GM06990 (cell line): ENCODE measurements at regions not wholly inside any gene's neighbourhood (a gene's known extent, or its start where the extent isn't known, plus 50 kb on each side); places are given as distances from the start of the nearest gene placed in this dataset.

Source experiments
- DNase-seq: peaks from one replicate; pipeline ENCODE4 v3.0.0-alpha.2; 2011; ENCODE audit not compliant: insufficient read length; ENCODE audit errors: extremely low read depth
- H3K27me3 ChIP-seq: replicated peaks from 2 replicates; pipeline ENCODE4 v1.6.0; 2011; ENCODE audit warnings: low read length; ENCODE audit not compliant: control insufficient read depth, insufficient read depth
- H3K36me3 ChIP-seq: 2 replicates; pipeline ENCODE4 v1.5.1; 2011; ENCODE audit warnings: low read length; ENCODE audit not compliant: control insufficient read depth, insufficient read depth
- H3K4me3 ChIP-seq: replicated peaks from 2 replicates; pipeline ENCODE4 v1.5.1; 2011; ENCODE audit warnings: low read depth, mild to moderate bottlenecking, control low read depth, low read length
- CTCF ChIP-seq: IDR thresholded peaks from 2 replicates; pipeline ENCODE4 v1.5.1; 2011; ENCODE audit warnings: low read length, control low read depth, mild to moderate bottlenecking, inconsistent platforms; ENCODE audit not compliant: insufficient read depth, poor library complexity, severe bottlenecking

GRCh38 chr2:235191486-235191885, 239.7 kb downstream of the SH3BP4 start:
- H3K36me3 ChIP-seq: no peaks in the 10 kb centered on the region

GRCh38 chr2:235191978-235192377, 240.2 kb downstream of the SH3BP4 start:
- Histone ChIP-seq H3K27me3 (no peaks in the 10 kb centered on the region; the same call in 1 of the 2 replicates), H3K4me3 (no peak overlapping the region), H3K36me3 (no peaks in the 10 kb centered on the region)
- DNase-seq: no peak
- no peak for TF ChIP-seq CTCF

More at GRCh38 chr2:235191486-235191885, 239.7 kb downstream of the SH3BP4 start:
- no peak for TF ChIP-seq CTCF
- no peak for DNase-seq
- no peak overlapping the region for H3K4me3 ChIP-seq
- no peaks in the 10 kb centered on the region; the same call in 1 of the 2 replicates for H3K27me3 ChIP-seq

DNA sequence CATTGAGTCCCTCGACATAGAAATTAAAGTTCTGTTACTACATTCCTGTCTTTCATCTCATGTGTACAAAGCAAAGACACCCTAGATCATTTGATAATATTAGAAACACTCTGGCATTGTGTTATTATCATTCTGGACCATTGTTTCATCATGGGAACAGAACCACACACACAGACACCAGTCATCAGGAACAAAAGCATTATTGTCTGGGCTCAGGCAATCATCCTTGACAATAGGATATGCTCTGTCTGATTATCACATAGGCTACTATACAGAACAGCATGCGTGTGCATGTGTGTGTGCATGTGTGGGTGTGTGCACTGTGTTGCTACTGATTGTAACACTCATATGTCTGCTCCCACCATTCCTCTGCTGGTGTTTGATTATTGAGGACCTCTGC, 242.5 kb downstream of the SH3BP4 start:
- Histone ChIP-seq H3K36me3 (no peaks in the 10 kb centered on the region), H3K27me3 (no peaks in the 10 kb centered on the region; the same call in 1 of the 2 replicates), H3K4me3 (no peak overlapping the region)
- no peak for TF ChIP-seq CTCF
- DNase-seq: no peak

DNA sequence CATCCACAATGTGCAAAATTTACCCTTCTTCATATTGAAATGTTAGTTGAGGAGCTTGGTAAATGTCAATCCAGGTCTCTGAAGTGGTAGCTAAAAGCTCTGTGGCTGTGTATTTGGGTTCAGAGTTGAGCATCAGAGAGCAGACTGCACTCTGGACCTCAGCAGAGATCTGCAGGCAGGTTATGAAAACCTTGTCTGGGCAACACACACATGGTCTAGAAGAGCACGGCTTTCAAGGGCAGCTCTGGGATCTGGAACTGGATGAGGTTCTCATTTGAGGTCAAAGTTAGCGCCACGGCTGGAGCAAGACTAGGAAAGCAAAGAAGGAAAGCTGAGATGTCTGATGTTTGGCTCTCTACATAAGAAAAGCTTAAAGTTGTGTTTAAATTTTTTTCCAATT, 243.0 kb downstream of the SH3BP4 start:
- Histone ChIP-seq H3K36me3 (no peaks in the 10 kb centered on the region), H3K4me3 (no peak overlapping the region), H3K27me3 (no peaks in the 10 kb centered on the region; the same call in 1 of the 2 replicates)
- TF ChIP-seq CTCF: no peak
- no peak for DNase-seq

GRCh38 chr2:235195921-235196320, 244.1 kb downstream of the SH3BP4 start:
- H3K36me3 ChIP-seq: no peaks in the 10 kb centered on the region
- H3K4me3 ChIP-seq: no peak overlapping the region
- no peak for DNase-seq
- H3K27me3 ChIP-seq: no peaks in the 10 kb centered on the region; the same call in 1 of the 2 replicates
- no peak for TF ChIP-seq CTCF

GRCh38 chr2:235199128-235199527, 247.3 kb downstream of the SH3BP4 start:
- no peak for DNase-seq
- Histone ChIP-seq H3K27me3 (no peaks in the 10 kb centered on the region; the same call in 1 of the 2 replicates), H3K36me3 (no peaks in the 10 kb centered on the region), H3K4me3 (no peak overlapping the region)
- TF ChIP-seq CTCF: no peak
